Mucosa of stomach (tissue), 1 donor: ENCODE measurements at regions not wholly inside any gene's neighbourhood (a gene's known extent, or its start where the extent isn't known, plus 50 kb on each side); places are given as distances from the start of the nearest gene placed in this dataset.

Experiments used
- H3K27me3 ChIP-seq: one replicate; pipeline ENCODE4 v1.7.0; 2013; ENCODE audit warnings: mild to moderate bottlenecking, low read length; ENCODE audit not compliant: control insufficient read depth, insufficient read depth
- H3K36me3 ChIP-seq: one replicate; pipeline ENCODE4 v1.7.0; 2013; ENCODE audit warnings: low read length; ENCODE audit not compliant: control insufficient read depth, insufficient read depth
- H3K4me1 ChIP-seq: one replicate; pipeline ENCODE4 v1.7.0; 2013; ENCODE audit warnings: mild to moderate bottlenecking, low read length; ENCODE audit not compliant: control insufficient read depth, insufficient read depth
- H3K4me3 ChIP-seq: one replicate; pipeline ENCODE4 v1.7.0; 2013; ENCODE audit warnings: low read length
- H3K9ac ChIP-seq: one replicate; pipeline ENCODE4 v1.7.0; 2013; ENCODE audit warnings: mild to moderate bottlenecking, low read length, moderate library complexity
- H3K9me3 ChIP-seq: one replicate; pipeline ENCODE4 v1.7.0; 2013; ENCODE audit warnings: mild to moderate bottlenecking, low read length, moderate library complexity; ENCODE audit not compliant: control insufficient read depth
- donor health status: Pancreatic carcinoma.

- no peaks in the 10 kb centered on the region for H3K27me3 ChIP-seq
- no peaks in the 10 kb centered on the region for H3K9me3 ChIP-seq
- H3K36me3 ChIP-seq = no peaks in the 10 kb centered on the region
- peaks cover 7% of the 10 kb centered on the region for H3K4me1 ChIP-seq
- no peak overlapping the region for H3K4me3 ChIP-seq
- no peak overlapping the region for H3K9ac ChIP-seq
These were observed 231.5 kb downstream of the STK31 start for GRCh38 chr7:23941551-23941950.

GRCh38 chr7:23942032-23942431 lies 232.0 kb downstream of the STK31 start:
- Histone ChIP-seq H3K36me3 (no peaks in the 10 kb centered on the region), H3K27me3 (no peaks in the 10 kb centered on the region), H3K4me3 (no peak overlapping the region), H3K4me1 (peaks cover 7% of the 10 kb centered on the region), H3K9me3 (no peaks in the 10 kb centered on the region), H3K9ac (no peak overlapping the region)

GRCh38 chr7:23944131-23944530 lies 234.1 kb downstream of the STK31 start:
- Histone ChIP-seq H3K4me1 (peaks cover 2% of the 10 kb centered on the region), H3K9me3 (no peaks in the 10 kb centered on the region), H3K36me3 (no peaks in the 10 kb centered on the region), H3K9ac (no peak overlapping the region), H3K27me3 (no peaks in the 10 kb centered on the region), H3K4me3 (no peak overlapping the region)

GRCh38 chr7:23945472-23945871 lies 235.5 kb downstream of the STK31 start:
- no peaks in the 10 kb centered on the region for H3K27me3 ChIP-seq
- H3K4me1 ChIP-seq = no peaks in the 10 kb centered on the region
- no peaks in the 10 kb centered on the region for H3K36me3 ChIP-seq
- H3K4me3 ChIP-seq = no peak overlapping the region
- H3K9ac ChIP-seq = no peak overlapping the region
- H3K9me3 ChIP-seq = no peaks in the 10 kb centered on the region

- no peaks in the 10 kb centered on the region for H3K27me3 ChIP-seq
- H3K4me3 ChIP-seq = no peak overlapping the region
- H3K36me3 ChIP-seq = no peaks in the 10 kb centered on the region
- H3K4me1 ChIP-seq = peaks cover 23% of the 10 kb centered on the region
- H3K9ac ChIP-seq = no peak overlapping the region
- H3K9me3 ChIP-seq = no peaks in the 10 kb centered on the region
These were observed 245.1 kb downstream of the STK31 start for GRCh38 chr7:23955145-23955544.

- Histone ChIP-seq H3K4me1 (peaks cover 23% of the 10 kb centered on the region), H3K9me3 (no peaks in the 10 kb centered on the region), H3K36me3 (no peaks in the 10 kb centered on the region), H3K9ac (no peak overlapping the region), H3K27me3 (no peaks in the 10 kb centered on the region), H3K4me3 (no peak overlapping the region)
These were observed 245.7 kb downstream of the STK31 start for GRCh38 chr7:23955600-23956149.

GRCh38 chr7:23956772-23957576 lies 247.0 kb downstream of the STK31 start:
- no peaks in the 10 kb centered on the region for H3K9me3 ChIP-seq
- no peaks in the 10 kb centered on the region for H3K27me3 ChIP-seq
- H3K4me1 ChIP-seq = peaks cover 23% of the 10 kb centered on the region
- H3K36me3 ChIP-seq = no peaks in the 10 kb centered on the region
- H3K9ac ChIP-seq = no peak overlapping the region
- H3K4me3 ChIP-seq = no peak overlapping the region

GRCh38 chr7:23959821-23960220 lies 249.8 kb downstream of the STK31 start:
- peaks cover 23% of the 10 kb centered on the region for H3K4me1 ChIP-seq
- no peak overlapping the region for H3K9ac ChIP-seq
- H3K27me3 ChIP-seq = no peaks in the 10 kb centered on the region
- no peak overlapping the region for H3K4me3 ChIP-seq
- no peaks in the 10 kb centered on the region for H3K9me3 ChIP-seq
- no peaks in the 10 kb centered on the region for H3K36me3 ChIP-seq

GRCh38 chr7:23960361-23960760 lies 250.3 kb downstream of the STK31 start:
- Histone ChIP-seq H3K4me1 (peaks cover 22% of the 10 kb centered on the region), H3K9ac (no peak overlapping the region), H3K27me3 (no peaks in the 10 kb centered on the region), H3K9me3 (no peaks in the 10 kb centered on the region), H3K36me3 (no peaks in the 10 kb centered on the region), H3K4me3 (no peak overlapping the region)

- H3K4me3 ChIP-seq = no peak overlapping the region
- H3K36me3 ChIP-seq = no peaks in the 10 kb centered on the region
- H3K9me3 ChIP-seq = no peaks in the 10 kb centered on the region
- H3K27me3 ChIP-seq = no peaks in the 10 kb centered on the region
- H3K4me1 ChIP-seq = peaks cover 27% of the 10 kb centered on the region
- no peak overlapping the region for H3K9ac ChIP-seq
These were observed 253.6 kb downstream of the STK31 start for GRCh38 chr7:23963461-23964165.

GRCh38 chr7:23964715-23965114 lies 254.7 kb downstream of the STK31 start:
- no peaks in the 10 kb centered on the region for H3K27me3 ChIP-seq
- H3K4me1 ChIP-seq = peaks cover 31% of the 10 kb centered on the region
- no peak overlapping the region for H3K9ac ChIP-seq
- no peak overlapping the region for H3K4me3 ChIP-seq
- H3K36me3 ChIP-seq = no peaks in the 10 kb centered on the region
- no peaks in the 10 kb centered on the region for H3K9me3 ChIP-seq

GRCh38 chr7:23965296-23965695 lies 255.3 kb downstream of the STK31 start:
- Histone ChIP-seq H3K36me3 (no peaks in the 10 kb centered on the region), H3K9me3 (no peaks in the 10 kb centered on the region), H3K4me1 (peaks cover 37% of the 10 kb centered on the region), H3K4me3 (no peak overlapping the region), H3K9ac (no peak overlapping the region), H3K27me3 (no peaks in the 10 kb centered on the region)
